HUES64 (cell line): ENCODE measurements at regions not wholly inside any gene's neighbourhood (a gene's known extent, or its start where the extent isn't known, plus 50 kb on each side); places are given as distances from the start of the nearest gene placed in this dataset.

Source experiments
- H3K27ac ChIP-seq: 2 replicates; pipeline ENCODE4 v1.7.0; 2013; ENCODE audit warnings: low read depth, low read length, inconsistent platforms
- H3K27me3 ChIP-seq: 2 replicates; pipeline ENCODE4 v1.6.1; 2013; ENCODE audit warnings: mild to moderate bottlenecking, low read length; ENCODE audit not compliant: insufficient read depth
- H3K36me3 ChIP-seq: 2 replicates; pipeline ENCODE4 v1.6.1; 2013; ENCODE audit warnings: mild to moderate bottlenecking, low read length; ENCODE audit not compliant: insufficient read depth
- H3K4me1 ChIP-seq: 2 replicates; pipeline ENCODE4 v1.6.1; 2013; ENCODE audit warnings: mild to moderate bottlenecking, low read length, moderate library complexity; ENCODE audit not compliant: insufficient read depth
- H3K4me3 ChIP-seq: 2 replicates; pipeline ENCODE4 v1.5.1; 2013; ENCODE audit warnings: mild to moderate bottlenecking, low read length, moderate library complexity
- H3K9ac ChIP-seq: 2 replicates; pipeline ENCODE4 v1.6.1; 2013; ENCODE audit warnings: mild to moderate bottlenecking, low read depth, low read length
- H3K9me3 ChIP-seq: 2 replicates; pipeline ENCODE4 v1.6.1; 2013; ENCODE audit warnings: low read depth, low read length; ENCODE audit not compliant: insufficient read depth
- WGBS: fragments of 150-250, 120-280 bp; methylation state at CpG from one replicate; pipeline ENCODE4 v1.1.7; 2013; ENCODE audit warnings: missing lambda C conversion rate; 5-methylcytosine and 5-hydroxymethylcytosine counted together

DNA sequence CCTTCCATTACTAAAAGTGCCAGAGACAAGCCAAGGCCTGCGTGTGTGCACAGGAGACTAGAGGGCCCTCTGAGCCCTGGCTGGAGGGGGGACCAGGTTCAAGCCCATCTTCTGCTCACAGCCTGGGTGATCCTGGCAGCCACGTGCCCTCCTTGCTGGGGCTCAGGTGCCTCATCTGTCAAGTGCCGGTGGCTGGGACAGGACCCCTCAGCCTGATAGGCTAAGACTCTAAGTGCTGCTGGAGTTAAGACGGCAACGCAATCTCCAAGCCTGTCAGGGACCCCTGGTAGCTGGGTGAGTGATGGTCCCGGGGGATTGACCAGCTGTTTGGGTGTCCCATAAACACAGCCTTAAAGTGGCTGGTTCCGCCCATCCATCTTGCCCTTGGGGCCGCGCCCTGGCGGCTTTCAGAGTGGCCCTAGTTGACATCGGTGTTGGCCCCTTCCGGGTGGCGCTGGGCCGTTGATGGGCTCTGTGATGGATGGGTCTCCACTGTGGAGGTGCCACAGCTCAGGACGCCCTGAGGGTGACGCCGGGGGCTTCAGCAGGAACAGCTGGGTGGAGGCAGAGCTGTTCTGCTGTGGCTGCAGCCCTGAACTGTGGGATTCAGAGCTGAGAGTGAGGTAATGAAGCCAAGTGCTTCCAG is 136.2 kb downstream of the BARX1 start:
- no peak overlapping the region for H3K4me3 ChIP-seq
- H3K27ac ChIP-seq, result no peak overlapping the region
- WGBS, result 93% methylated on average over 17 of the region's 17 CpGs
- H3K27me3 ChIP-seq, result no peaks in the 10 kb centered on the region
- H3K9ac ChIP-seq, result no peak overlapping the region
- peaks cover 15% of the 10 kb centered on the region for H3K4me1 ChIP-seq
- no peaks in the 10 kb centered on the region for H3K36me3 ChIP-seq
- 0 out of 2 replicates have a peak, but pooled peaks cover 8% of the 10 kb centered on the region for H3K9me3 ChIP-seq

DNA sequence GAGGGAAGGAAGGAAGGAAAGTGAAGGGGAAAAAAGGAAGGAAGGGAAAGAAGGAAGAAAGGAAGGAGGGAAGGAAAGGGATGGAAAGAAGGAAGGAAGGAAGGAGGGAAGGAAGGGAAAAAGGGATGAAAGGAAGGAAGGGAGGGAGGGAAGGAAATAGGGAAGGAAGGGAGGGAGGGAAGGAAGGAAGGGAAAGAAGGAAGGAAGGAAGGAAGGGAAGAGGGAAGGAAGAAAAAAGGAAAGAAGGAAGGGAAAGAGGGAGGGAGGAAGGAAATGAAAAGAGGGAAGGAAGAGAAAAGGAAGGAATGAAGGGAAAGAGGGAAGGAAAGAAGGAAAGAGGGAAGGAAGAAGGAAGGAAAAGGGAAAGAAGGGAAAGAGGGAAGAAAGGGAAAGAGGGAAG is 136.9 kb downstream of the BARX1 start:
- Histone ChIP-seq H3K4me1 (peaks cover 23% of the 10 kb centered on the region), H3K9ac (no peak overlapping the region), H3K4me3 (no peak overlapping the region), H3K27me3 (no peaks in the 10 kb centered on the region), H3K36me3 (no peaks in the 10 kb centered on the region), H3K9me3 (0 out of 2 replicates have a peak, but pooled peaks cover 7% of the 10 kb centered on the region), H3K27ac (no peak overlapping the region)

DNA sequence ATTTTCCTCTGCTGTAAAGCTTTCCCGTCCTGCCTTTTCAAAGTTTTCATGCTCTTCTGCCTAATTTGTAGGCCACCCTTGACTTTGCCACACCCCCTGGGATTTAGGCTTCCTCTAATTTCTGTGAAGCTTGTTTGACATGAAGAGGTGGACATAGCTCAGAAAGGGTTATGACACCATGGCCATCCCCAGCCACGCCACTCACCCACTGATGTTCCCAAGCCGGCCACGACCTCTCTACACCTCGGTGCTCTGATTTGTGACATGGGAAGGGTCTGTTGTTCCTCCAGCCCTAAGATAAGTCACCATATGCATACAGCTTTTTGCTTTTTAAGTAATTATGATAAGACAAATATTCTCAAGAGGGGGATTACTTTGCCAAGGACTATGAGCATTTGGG is 139.5 kb downstream of the BARX1 start:
- peaks cover 29% of the 10 kb centered on the region for H3K4me1 ChIP-seq
- no peak overlapping the region for H3K27ac ChIP-seq
- WGBS, result 90% methylated on average over 3 of the region's 5 CpGs
- H3K9me3 ChIP-seq, result no peaks in the 10 kb centered on the region
- H3K27me3 ChIP-seq, result no peaks in the 10 kb centered on the region
- no peaks in the 10 kb centered on the region for H3K36me3 ChIP-seq
- no peak overlapping the region for H3K4me3 ChIP-seq
- H3K9ac ChIP-seq, result no peak overlapping the region

GRCh38 chr9:93815135-93815534 is 140.0 kb downstream of the BARX1 start:
- Histone ChIP-seq H3K4me3 (no peak overlapping the region), H3K36me3 (no peaks in the 10 kb centered on the region), H3K9me3 (no peaks in the 10 kb centered on the region), H3K27ac (no peak overlapping the region), H3K27me3 (no peaks in the 10 kb centered on the region), H3K4me1 (peaks cover 32% of the 10 kb centered on the region), H3K9ac (no peak overlapping the region)
- 75% methylated on average over 3 of the region's 4 CpGs for WGBS

- peaks cover 35% of the 10 kb centered on the region for H3K4me1 ChIP-seq
- H3K9ac ChIP-seq, result no peak overlapping the region
- no peaks in the 10 kb centered on the region for H3K27me3 ChIP-seq
- H3K4me3 ChIP-seq, result no peak overlapping the region
- H3K27ac ChIP-seq, result no peak overlapping the region
- no peaks in the 10 kb centered on the region for H3K36me3 ChIP-seq
- WGBS, result 57% methylated on average over 12 of the region's 12 CpGs
- H3K9me3 ChIP-seq, result no peaks in the 10 kb centered on the region
Observed at GRCh38 chr9:93814077-93814956, 140.8 kb downstream of the BARX1 start.

- WGBS, result 79% methylated on average over 7 of the region's 7 CpGs
- no peak overlapping the region for H3K4me3 ChIP-seq
- no peaks in the 10 kb centered on the region for H3K9me3 ChIP-seq
- H3K9ac ChIP-seq, result no peak overlapping the region
- H3K36me3 ChIP-seq, result no peaks in the 10 kb centered on the region
- peaks cover 35% of the 10 kb centered on the region for H3K4me1 ChIP-seq
- no peak overlapping the region for H3K27ac ChIP-seq
- H3K27me3 ChIP-seq, result no peaks in the 10 kb centered on the region
Observed at GRCh38 chr9:93813221-93814076, 141.7 kb downstream of the BARX1 start.

GRCh38 chr9:93812410-93812668 is 142.8 kb downstream of the BARX1 start:
- 100% methylated on average over 1 of the region's 1 CpG for WGBS

DNA sequence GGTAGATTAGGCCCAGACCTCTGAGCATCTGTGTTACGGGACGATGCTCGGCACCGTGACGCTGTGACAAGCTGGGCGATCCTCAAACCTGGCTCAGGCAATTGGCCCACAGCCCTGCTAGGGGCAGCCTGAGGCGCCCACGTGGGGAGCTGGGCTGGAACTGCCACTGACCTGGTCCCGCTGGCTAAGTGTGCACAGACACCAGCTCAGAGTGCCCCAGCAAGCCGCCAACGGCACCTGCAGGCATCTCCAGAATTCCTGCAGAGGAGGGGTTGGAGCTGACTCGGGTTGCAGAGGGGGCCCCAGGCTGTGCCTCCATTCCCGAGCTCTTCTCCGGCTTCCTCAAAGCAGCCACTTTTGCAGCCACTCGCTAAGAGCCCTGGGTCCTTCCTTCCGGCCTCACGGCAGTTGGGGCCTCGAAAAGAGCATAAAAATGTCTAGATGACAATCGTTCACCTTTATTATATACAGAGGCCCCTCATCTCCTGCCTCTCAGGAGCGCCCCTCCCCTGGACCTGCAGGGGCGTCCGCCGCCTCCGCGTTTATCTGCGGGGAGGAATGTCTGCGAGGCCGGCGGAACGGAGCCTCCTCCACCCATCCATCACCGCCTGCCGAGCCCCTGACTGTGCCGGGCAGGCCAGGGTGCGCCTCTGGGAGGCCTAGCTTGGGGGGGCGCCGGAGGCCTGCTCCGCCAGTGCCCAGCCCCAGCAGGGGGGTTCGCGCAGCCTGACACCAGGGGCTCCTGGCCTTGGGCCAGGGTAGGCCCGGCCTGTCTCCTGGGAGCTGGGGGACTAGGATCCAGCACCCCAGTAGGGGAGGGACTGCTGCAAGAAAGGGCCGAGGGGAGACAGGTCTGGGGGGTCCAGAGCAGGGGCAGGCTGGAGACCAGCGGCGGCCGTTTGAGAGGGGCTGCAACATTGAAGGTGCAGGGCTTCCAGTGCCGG is 144.9 kb downstream of the BARX1 start:
- no peak overlapping the region for H3K27ac ChIP-seq
- no peaks in the 10 kb centered on the region for H3K9me3 ChIP-seq
- no peak overlapping the region for H3K9ac ChIP-seq
- peaks cover 33% of the 10 kb centered on the region for H3K4me1 ChIP-seq
- WGBS, result 80% methylated on average over 45 of the region's 45 CpGs
- H3K27me3 ChIP-seq, result no peaks in the 10 kb centered on the region
- H3K36me3 ChIP-seq, result no peaks in the 10 kb centered on the region
- H3K4me3 ChIP-seq, result no peak overlapping the region

More at GRCh38 chr9:93812410-93812668, 142.8 kb downstream of the BARX1 start:
- Histone ChIP-seq H3K36me3 (no peaks in the 10 kb centered on the region), H3K27me3 (no peaks in the 10 kb centered on the region), H3K4me1 (peaks cover 35% of the 10 kb centered on the region), H3K4me3 (no peak overlapping the region), H3K9ac (no peak overlapping the region), H3K27ac (no peak overlapping the region), H3K9me3 (no peaks in the 10 kb centered on the region)

GRCh38 chr9:93809204-93809940 is 145.8 kb downstream of the BARX1 start:
- no peak overlapping the region for H3K27ac ChIP-seq
- H3K27me3 ChIP-seq, result no peaks in the 10 kb centered on the region
- H3K4me3 ChIP-seq, result no peak overlapping the region
- no peaks in the 10 kb centered on the region for H3K9me3 ChIP-seq
- H3K36me3 ChIP-seq, result no peaks in the 10 kb centered on the region
- 92% methylated on average over 12 of the region's 12 CpGs for WGBS
- H3K9ac ChIP-seq, result no peak overlapping the region
- H3K4me1 ChIP-seq, result peaks cover 24% of the 10 kb centered on the region
